GM12872 (cell line): ENCODE measurements at regions not wholly inside any gene's neighbourhood (a gene's known extent, or its start where the extent isn't known, plus 50 kb on each side); places are given as distances from the start of the nearest gene placed in this dataset.

Source experiments
- TF ChIP-seq, protein P1 (sequence below): IDR thresholded peaks from 3 replicates; pipeline ENCODE4 v1.5.1; 2011; ENCODE audit warnings: low read depth, mild to moderate bottlenecking, low read length, moderate library complexity; ENCODE audit not compliant: insufficient read depth

DNA sequence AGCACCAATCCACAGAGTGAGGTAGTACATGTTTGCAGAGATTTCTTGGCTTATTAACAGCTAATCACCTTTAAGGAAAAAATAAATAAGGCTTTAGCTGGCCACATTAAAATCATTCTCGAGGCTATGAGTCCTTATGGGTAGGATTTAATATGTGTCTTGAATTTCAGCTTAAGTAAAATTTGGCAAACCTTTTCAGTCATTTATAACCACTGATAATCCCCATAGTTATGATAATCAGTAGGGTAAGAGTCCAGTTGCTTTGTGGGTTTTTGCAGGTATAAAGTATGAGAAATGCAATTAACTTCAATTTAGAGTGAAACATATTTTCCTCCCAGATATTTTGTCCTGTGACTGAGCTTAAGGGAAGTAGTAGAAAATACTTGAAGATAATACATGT, 1458.9 kb upstream of the FLRT2 start:
- TF ChIP-seq, protein P1, sequence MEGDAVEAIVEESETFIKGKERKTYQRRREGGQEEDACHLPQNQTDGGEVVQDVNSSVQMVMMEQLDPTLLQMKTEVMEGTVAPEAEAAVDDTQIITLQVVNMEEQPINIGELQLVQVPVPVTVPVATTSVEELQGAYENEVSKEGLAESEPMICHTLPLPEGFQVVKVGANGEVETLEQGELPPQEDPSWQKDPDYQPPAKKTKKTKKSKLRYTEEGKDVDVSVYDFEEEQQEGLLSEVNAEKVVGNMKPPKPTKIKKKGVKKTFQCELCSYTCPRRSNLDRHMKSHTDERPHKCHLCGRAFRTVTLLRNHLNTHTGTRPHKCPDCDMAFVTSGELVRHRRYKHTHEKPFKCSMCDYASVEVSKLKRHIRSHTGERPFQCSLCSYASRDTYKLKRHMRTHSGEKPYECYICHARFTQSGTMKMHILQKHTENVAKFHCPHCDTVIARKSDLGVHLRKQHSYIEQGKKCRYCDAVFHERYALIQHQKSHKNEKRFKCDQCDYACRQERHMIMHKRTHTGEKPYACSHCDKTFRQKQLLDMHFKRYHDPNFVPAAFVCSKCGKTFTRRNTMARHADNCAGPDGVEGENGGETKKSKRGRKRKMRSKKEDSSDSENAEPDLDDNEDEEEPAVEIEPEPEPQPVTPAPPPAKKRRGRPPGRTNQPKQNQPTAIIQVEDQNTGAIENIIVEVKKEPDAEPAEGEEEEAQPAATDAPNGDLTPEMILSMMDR: no peak

DNA sequence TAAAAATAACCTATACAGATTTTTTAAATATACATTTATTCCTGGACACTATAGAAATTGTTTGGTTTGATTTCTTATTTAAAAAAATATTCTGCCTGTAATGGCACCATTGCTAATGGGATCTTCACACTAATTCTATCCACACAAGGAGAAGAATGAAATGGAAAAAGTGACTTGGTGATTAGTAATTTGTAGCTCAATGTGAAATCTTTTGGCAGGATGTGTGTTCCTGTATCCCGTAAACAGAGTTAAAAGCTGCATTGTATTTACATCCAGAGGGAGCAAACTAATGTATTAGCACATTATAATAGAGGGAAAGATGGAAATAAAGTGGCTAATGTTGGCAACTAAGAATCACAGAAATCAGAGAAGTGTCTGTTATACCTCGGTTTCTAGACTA, 1455.3 kb upstream of the FLRT2 start:
- TF ChIP-seq, protein P1: no peak

DNA sequence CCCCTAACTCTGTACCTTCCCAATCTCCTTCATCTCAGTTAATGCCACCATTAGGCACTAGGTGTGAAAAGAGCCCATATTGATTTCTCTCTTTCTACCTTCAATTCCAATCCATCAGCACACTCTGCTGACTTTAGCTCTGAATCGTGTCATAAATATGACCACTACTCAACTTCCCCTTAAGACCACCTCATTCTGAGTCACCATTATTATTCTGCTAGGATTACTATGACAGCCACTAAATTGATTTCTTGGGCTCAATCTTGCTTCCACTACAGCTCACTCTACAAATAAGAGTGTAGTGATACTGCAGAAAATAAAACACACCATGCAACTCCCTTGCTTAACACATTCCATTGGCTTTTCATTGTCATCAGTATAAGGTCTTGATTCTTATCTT, 1449.0 kb upstream of the FLRT2 start:
- TF ChIP-seq, protein P1: no peak

DNA sequence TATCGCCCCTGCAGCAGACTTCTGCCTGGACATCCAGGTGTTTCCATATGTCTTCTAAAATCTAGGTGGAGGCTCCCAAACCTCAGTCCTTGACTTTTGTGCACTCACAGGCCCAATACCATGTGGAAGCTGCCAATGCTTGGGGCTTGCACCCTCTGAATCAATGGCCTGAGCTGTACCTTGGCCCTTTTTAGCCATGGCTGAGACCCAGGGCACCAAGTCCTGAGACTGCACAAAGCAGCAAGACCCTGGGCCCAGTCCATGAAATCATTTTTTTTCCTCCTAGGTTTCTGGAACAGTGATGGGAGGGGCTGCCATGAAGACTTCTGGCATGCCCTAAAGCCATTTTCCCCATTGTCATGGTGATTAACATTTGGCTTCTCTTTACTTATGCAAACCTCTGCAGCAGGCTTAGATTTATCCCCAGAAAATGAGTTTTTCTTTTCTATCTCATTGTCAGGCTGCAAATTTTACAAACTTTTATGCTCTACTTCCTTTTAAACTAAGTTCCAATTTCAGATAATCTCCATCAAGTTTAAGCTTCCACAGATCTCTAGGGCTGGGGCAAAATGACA, 1445.8 kb upstream of the FLRT2 start:
- TF ChIP-seq, protein P1: no peak

DNA sequence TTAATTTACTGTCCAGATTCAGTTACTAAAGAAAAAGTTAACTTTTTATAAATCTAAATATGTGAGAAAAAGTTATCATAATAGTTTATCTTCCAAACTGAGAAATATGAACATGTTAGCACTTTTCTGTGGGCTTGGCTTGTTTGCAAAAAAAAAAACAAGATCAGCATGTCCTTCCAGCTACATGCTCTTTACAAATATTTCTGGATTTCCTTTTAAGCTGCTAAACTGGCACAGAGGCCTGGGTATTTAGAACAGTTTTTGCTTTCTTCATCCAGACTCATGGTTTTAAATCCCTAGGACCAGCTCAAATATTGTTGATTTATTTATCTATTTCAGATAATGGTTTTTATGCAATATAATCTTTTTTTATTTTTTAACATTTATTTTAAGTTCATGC, 1444.5 kb upstream of the FLRT2 start:
- TF ChIP-seq, protein P1: no peak

DNA sequence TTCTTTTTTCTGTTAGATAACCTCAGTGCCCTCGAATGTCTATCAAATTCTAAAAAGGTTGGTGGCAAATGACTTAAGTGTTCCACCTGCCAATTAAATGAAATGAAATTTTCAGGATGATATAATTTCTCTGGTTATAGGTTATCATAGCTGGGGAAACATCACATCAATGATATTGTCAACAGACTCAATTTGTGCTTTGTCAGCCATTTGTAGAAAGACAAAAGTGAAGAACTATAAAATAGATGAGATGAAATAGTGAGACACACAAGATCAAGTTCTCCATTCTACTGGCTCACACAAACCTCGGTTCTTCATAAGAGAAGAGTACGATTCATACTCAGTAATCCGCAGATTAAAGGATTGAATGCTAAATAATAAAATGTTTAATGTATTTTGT, 1443.2 kb upstream of the FLRT2 start:
- TF ChIP-seq, protein P1: no peak

DNA sequence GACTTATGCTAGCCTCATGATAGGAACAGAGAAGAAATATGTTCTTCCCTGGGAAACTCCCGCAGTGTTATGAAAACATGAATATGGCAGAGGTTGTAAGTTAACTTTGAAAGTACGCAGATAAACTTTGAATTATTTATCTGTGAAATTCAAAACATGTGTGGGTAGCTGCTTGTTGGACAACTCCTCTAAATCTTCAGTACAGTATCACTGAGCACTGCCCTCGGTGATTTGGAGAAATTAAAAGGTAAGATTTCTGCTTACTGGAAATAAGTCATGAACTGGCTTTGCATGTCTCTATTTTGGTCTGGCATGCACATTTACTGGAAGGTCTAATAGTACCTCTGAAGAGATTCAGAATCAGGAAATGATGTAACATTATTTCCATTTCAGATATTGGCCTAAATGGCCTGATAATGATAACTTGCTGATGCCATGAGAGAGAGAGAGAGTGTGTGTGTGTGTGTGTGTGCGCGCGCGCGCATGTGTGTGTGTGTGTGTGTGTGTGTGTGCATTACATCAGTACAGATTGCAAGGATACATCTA, 1441.9 kb upstream of the FLRT2 start:
- TF ChIP-seq, protein P1: no peak
